HEK293 (cell line): ENCODE measurements at regions not wholly inside any gene's neighbourhood (a gene's known extent, or its start where the extent isn't known, plus 50 kb on each side); places are given as distances from the start of the nearest gene placed in this dataset.

ENCODE experiments used
- CTCF ChIP-seq: fragments of 450-650 bp; formaldehyde crosslinking; IDR thresholded peaks from 2 replicates; pipeline ENCODE4 v1.5.1; 2016; ENCODE audit warnings: missing biosample characterization, missing genetic modification characterization
- GLIS1 ChIP-seq: fragments of 450-650 bp; formaldehyde crosslinking; IDR thresholded peaks from 2 replicates; pipeline ENCODE4 v1.5.1; 2016; ENCODE audit warnings: missing biosample characterization, missing genetic modification characterization
- KLF10 ChIP-seq: fragments of 450-650 bp; IDR thresholded peaks from 2 replicates; pipeline ENCODE4 v1.5.1; 2018; ENCODE audit warnings: missing biosample characterization, mild to moderate bottlenecking, missing genetic modification characterization
- REST ChIP-seq: fragments of 450-650 bp; formaldehyde crosslinking; IDR thresholded peaks from 2 replicates; pipeline ENCODE4 v1.5.1; 2016; ENCODE audit warnings: missing biosample characterization, missing genetic modification characterization
- SP2 ChIP-seq: fragments of 450-650 bp; formaldehyde crosslinking; IDR thresholded peaks from 2 replicates; pipeline ENCODE4 v1.5.1; 2016; ENCODE audit warnings: missing biosample characterization, missing genetic modification characterization
- ZBTB44 ChIP-seq: fragments of 450-650 bp; IDR thresholded peaks from 2 replicates; pipeline ENCODE4 v1.5.1; 2018; ENCODE audit warnings: missing biosample characterization, mild to moderate bottlenecking, missing genetic modification characterization
- ZNF112 ChIP-seq: fragments of 450-650 bp; formaldehyde crosslinking; IDR thresholded peaks from 2 replicates; pipeline ENCODE4 v1.5.0; 2017; ENCODE audit warnings: missing biosample characterization, missing genetic modification characterization
- ZNF221 ChIP-seq: fragments of 450-650 bp; formaldehyde crosslinking; IDR thresholded peaks from 2 replicates; pipeline ENCODE4 v1.5.1; 2017; ENCODE audit warnings: missing biosample characterization, missing genetic modification characterization, borderline replicate concordance
- ZNF549 ChIP-seq: fragments of 450-650 bp; IDR thresholded peaks from 2 replicates; pipeline ENCODE4 v1.5.1; 2018; ENCODE audit warnings: missing biosample characterization, missing genetic modification characterization, mild to moderate bottlenecking, inconsistent platforms, moderate library complexity
- ZNF558 ChIP-seq: fragments of 450-650 bp; formaldehyde crosslinking; IDR thresholded peaks from 2 replicates; pipeline ENCODE4 v1.5.1; 2016; ENCODE audit warnings: missing biosample characterization, missing genetic modification characterization
- ZSCAN23 ChIP-seq: fragments of 450-650 bp; formaldehyde crosslinking; IDR thresholded peaks from 2 replicates; pipeline ENCODE4 v1.5.1; 2016; ENCODE audit warnings: missing biosample characterization, missing genetic modification characterization
- TF ChIP-seq, protein P1 (sequence below): fragments of 450-650 bp; IDR thresholded peaks from 2 replicates; pipeline ENCODE4 v1.5.1; 2018; ENCODE audit warnings: missing biosample characterization, missing genetic modification characterization
- TF ChIP-seq, protein P2 (sequence below): fragments of 450-650 bp; formaldehyde crosslinking; IDR thresholded peaks from 2 replicates; pipeline ENCODE4 v1.5.1; 2016; ENCODE audit warnings: missing biosample characterization, missing genetic modification characterization, low read depth
- TF ChIP-seq, protein P3 (sequence below): fragments of 450-650 bp; formaldehyde crosslinking; IDR thresholded peaks from 2 replicates; pipeline ENCODE4 v1.5.1; 2016; ENCODE audit warnings: missing biosample characterization, missing genetic modification characterization

GRCh38 chr2:60118061-60118460 is 435.4 kb downstream of the BCL11A start:
- TF ChIP-seq REST (tag by site-specific recombination) (no peak), ZNF549 (no peak), ZNF558 (no peak), CTCF (tag by site-specific recombination) (no peak), ZNF112 (no peak), GLIS1 (no peak), ZBTB44 (tag by site-specific recombination) (no peak), KLF10 (no peak), ZNF221 (tag by site-specific recombination) (no peak), ZSCAN23 (tag by site-specific recombination) (no peak), SP2 (tag by site-specific recombination) (no peak)
- TF ChIP-seq, protein P1, sequence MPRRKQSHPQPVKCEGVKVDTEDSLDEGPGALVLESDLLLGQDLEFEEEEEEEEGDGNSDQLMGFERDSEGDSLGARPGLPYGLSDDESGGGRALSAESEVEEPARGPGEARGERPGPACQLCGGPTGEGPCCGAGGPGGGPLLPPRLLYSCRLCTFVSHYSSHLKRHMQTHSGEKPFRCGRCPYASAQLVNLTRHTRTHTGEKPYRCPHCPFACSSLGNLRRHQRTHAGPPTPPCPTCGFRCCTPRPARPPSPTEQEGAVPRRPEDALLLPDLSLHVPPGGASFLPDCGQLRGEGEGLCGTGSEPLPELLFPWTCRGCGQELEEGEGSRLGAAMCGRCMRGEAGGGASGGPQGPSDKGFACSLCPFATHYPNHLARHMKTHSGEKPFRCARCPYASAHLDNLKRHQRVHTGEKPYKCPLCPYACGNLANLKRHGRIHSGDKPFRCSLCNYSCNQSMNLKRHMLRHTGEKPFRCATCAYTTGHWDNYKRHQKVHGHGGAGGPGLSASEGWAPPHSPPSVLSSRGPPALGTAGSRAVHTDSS (tag by site-specific recombination) = no peak
- TF ChIP-seq, protein P2, sequence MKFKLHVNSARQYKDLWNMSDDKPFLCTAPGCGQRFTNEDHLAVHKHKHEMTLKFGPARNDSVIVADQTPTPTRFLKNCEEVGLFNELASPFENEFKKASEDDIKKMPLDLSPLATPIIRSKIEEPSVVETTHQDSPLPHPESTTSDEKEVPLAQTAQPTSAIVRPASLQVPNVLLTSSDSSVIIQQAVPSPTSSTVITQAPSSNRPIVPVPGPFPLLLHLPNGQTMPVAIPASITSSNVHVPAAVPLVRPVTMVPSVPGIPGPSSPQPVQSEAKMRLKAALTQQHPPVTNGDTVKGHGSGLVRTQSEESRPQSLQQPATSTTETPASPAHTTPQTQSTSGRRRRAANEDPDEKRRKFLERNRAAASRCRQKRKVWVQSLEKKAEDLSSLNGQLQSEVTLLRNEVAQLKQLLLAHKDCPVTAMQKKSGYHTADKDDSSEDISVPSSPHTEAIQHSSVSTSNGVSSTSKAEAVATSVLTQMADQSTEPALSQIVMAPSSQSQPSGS (tag by site-specific recombination) = no peak
- TF ChIP-seq, protein P3, sequence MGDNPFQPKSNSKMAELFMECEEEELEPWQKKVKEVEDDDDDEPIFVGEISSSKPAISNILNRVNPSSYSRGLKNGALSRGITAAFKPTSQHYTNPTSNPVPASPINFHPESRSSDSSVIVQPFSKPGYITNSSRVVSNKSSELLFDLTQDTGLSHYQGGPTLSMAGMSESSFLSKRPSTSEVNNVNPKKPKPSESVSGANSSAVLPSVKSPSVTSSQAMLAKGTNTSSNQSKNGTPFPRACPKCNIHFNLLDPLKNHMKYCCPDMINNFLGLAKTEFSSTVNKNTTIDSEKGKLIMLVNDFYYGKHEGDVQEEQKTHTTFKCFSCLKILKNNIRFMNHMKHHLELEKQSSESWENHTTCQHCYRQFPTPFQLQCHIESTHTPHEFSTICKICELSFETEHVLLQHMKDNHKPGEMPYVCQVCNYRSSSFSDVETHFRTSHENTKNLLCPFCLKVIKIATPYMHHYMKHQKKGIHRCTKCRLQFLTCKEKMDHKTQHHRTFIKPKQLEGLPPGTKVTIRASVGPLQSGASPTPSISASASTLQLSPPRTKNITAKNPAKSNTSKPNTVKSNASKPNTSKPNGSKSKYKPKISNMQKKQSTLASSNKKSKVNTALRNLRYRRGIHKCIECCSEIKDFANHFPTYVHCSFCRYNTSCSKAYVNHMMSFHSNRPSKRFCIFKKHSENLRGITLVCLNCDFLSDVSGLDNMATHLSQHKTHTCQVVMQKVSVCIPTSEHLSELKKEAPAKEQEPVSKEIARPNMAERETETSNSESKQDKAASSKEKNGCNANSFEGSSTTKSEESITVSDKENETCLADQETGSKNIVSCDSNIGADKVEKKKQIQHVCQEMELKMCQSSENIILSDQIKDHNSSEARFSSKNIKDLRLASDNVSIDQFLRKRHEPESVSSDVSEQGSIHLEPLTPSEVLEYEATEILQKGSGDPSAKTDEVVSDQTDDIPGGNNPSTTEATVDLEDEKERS (tag by site-specific recombination) = no peak
